ENCODE measurements at regions not wholly inside any gene's neighbourhood (a gene's known extent, or its start where the extent isn't known, plus 50 kb on each side); places are given as distances from the start of the nearest gene placed in this dataset.

- peak; percentile 55 for DNase-seq
Observed at GRCh38 chr2:17303521-17303920, 214.7 kb downstream of the RAD51AP2 start.

GRCh38 chr2:17303054-17303453 lies 215.2 kb downstream of the RAD51AP2 start:
- DNase-seq: peak; percentile 90

- DNase-seq: no peak
Observed at GRCh38 chr2:17302281-17302680, 216.0 kb downstream of the RAD51AP2 start.

GRCh38 chr2:17301437-17301836 lies 216.8 kb downstream of the RAD51AP2 start:
- no peak for DNase-seq

- DNase-seq: peak; percentile 85
Observed at GRCh38 chr2:17299891-17300540, 218.2 kb downstream of the RAD51AP2 start.

GRCh38 chr2:17298453-17298852 lies 219.8 kb downstream of the RAD51AP2 start:
- peak; percentile 53 for DNase-seq

- DNase-seq: no peak
Observed at GRCh38 chr2:17296686-17297085, 221.6 kb downstream of the RAD51AP2 start.

- no peak for DNase-seq
Observed at GRCh38 chr2:17289669-17290068, 228.6 kb downstream of the RAD51AP2 start.

- DNase-seq: no peak
Observed at GRCh38 chr2:17287183-17287582, 231.1 kb downstream of the RAD51AP2 start.

GRCh38 chr2:17282826-17283225 lies 235.4 kb downstream of the RAD51AP2 start:
- DNase-seq: no peak

- DNase-seq: no peak
Observed at GRCh38 chr2:17282245-17282644, 236.0 kb downstream of the RAD51AP2 start.

- no peak for DNase-seq
Observed at GRCh38 chr2:17276220-17276619, 242.0 kb downstream of the RAD51AP2 start.

- peak; percentile 10 for DNase-seq
Observed at GRCh38 chr2:17272652-17273525, 245.4 kb downstream of the RAD51AP2 start.

- DNase-seq: no peak
Observed at GRCh38 chr2:17272170-17272569, 246.1 kb downstream of the RAD51AP2 start.

GRCh38 chr2:17271416-17271815 lies 246.8 kb downstream of the RAD51AP2 start:
- peak; percentile 61 for DNase-seq

GRCh38 chr2:17270894-17271293 lies 247.3 kb downstream of the RAD51AP2 start:
- DNase-seq: no peak

GRCh38 chr2:17263570-17263968 lies 254.7 kb downstream of the RAD51AP2 start:
- DNase-seq: no peak

- no peak for DNase-seq
Observed at GRCh38 chr2:17262854-17263569, 255.2 kb downstream of the RAD51AP2 start.

GRCh38 chr2:17259613-17260012 lies 258.6 kb downstream of the RAD51AP2 start:
- DNase-seq: no peak

- peak; percentile 14 for DNase-seq
Observed at GRCh38 chr2:17258861-17259260, 259.4 kb downstream of the RAD51AP2 start.

- peak; percentile 64 for DNase-seq
Observed at GRCh38 chr2:17257189-17257909, 260.9 kb downstream of the RAD51AP2 start.

- DNase-seq: no peak
Observed at GRCh38 chr2:17255071-17255470, 263.2 kb downstream of the RAD51AP2 start.

- no peak for DNase-seq
Observed at GRCh38 chr2:17254421-17254820, 263.8 kb downstream of the RAD51AP2 start.

Data from fibroblast of skin of right biceps (primary cell).